ENCODE measurements at regions not wholly inside any gene's neighbourhood (a gene's known extent, or its start where the extent isn't known, plus 50 kb on each side); places are given as distances from the start of the nearest gene placed in this dataset.

DNA sequence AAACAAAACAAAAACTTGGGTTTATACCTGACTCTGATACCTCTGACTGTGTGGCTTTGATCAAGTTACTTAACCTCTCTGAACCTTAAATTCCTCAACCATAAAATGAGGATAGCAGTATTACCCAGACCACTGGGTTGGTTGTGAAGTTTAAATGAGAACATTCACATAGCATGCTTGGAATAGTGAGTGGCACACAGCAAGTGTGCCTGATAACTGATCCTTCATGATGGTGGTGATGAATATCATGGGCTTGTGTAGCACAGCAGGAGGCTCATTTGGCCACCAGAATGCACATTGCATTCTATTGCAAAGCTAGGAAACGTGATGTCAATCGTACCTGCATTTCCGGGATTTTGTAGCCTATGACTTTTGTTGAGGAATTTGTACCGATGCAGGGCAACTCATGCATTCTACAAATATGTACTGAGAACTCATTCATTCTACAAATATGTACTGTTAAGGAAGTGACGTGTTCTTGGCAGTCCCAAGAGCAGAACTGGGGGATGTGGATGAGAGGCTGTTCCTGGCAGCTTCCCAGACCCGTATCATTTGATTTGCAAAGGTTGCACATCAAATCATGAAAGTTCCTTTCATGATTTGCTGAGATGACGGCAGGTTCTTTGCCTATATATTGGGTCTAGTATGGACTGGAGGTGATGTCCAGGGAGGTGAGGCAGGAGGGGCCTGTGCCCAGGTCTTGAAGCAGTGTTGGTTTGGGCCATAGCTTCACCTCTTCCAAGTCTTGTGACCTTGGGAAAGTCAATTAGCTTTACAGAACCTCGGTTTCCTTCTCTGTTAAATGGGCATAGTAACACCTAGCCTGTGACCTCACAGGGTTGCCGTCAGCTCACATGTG is 94.6 kb upstream of the SMNDC1 start:
- peak in 1 of 2 experiments; percentile 57 for DNase-seq (ENCODE audit: low spot score in 2 of 2, unreplicated experiment in 2 of 2)
- H3K4me3 Mint-ChIP-seq = no peak overlapping the region
- H3K9me3 Mint-ChIP-seq = no peaks in the 10 kb centered on the region
- H3K4me1 Mint-ChIP-seq = peaks cover 33% of the 10 kb centered on the region
- peak overlapping the region; percentile 88 for H3K27ac Mint-ChIP-seq
- no peaks in the 10 kb centered on the region for H3K27me3 Mint-ChIP-seq (ENCODE audit: low read depth)
- TF ChIP-seq, protein P1, sequence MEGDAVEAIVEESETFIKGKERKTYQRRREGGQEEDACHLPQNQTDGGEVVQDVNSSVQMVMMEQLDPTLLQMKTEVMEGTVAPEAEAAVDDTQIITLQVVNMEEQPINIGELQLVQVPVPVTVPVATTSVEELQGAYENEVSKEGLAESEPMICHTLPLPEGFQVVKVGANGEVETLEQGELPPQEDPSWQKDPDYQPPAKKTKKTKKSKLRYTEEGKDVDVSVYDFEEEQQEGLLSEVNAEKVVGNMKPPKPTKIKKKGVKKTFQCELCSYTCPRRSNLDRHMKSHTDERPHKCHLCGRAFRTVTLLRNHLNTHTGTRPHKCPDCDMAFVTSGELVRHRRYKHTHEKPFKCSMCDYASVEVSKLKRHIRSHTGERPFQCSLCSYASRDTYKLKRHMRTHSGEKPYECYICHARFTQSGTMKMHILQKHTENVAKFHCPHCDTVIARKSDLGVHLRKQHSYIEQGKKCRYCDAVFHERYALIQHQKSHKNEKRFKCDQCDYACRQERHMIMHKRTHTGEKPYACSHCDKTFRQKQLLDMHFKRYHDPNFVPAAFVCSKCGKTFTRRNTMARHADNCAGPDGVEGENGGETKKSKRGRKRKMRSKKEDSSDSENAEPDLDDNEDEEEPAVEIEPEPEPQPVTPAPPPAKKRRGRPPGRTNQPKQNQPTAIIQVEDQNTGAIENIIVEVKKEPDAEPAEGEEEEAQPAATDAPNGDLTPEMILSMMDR (IDR thresholded peaks at IDR 0.05; ENCODE audit: unreplicated experiment) = no peak
- H3K36me3 Mint-ChIP-seq = no peaks in the 10 kb centered on the region

DNA sequence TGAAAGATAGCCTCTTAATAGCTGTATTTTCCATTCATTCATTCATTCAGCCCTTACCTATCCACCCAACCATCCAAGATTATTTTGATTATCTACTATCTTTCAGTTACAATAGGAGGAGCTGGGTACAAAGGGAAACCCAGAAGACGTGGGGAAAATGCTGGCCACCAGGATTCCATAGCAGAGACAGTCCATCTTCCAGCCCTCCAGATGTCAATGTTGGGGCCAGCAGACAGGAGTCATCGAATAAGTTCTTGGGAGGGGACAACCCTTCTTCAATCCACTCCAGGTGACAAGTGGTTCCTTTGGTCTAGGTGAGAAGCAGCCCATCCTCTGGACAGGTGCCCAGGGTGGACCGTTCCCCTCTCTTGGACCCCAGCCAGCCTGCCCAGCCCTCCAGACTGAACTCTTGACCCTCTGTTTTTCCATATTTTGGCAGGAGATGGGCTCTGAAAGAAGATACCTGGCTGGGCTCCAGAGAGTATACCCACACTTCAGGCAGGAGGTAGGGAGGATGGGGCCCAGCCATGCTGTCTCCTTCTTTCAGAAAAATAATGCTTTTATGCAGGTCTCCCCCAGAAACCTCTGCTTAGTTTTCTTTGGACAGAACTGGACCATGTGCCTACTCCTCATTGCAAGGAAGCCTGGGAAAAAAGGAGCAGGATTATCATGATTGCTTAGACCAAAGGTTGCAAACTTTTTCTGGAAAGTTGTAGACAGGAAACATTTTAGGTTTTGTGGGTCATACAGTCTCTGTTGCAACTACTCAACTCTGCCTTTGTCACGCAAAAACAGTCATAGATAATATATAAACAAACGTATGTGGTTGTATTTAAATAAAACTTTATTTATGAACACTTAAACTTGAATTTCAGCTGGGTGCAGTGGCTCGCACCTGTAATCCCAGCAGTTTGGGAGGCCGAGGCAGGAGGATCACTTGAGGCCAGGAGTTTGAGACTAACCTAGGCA is 95.5 kb upstream of the SMNDC1 start:
- no peaks in the 10 kb centered on the region for H3K36me3 Mint-ChIP-seq
- no peaks in the 10 kb centered on the region for H3K9me3 Mint-ChIP-seq
- no peak for DNase-seq (ENCODE audit: low spot score in 2 of 2, unreplicated experiment in 2 of 2)
- no peak overlapping the region for H3K4me3 Mint-ChIP-seq
- peak overlapping the region; percentile 88 for H3K27ac Mint-ChIP-seq
- H3K27me3 Mint-ChIP-seq (ENCODE audit: low read depth) = no peaks in the 10 kb centered on the region
- peaks cover 33% of the 10 kb centered on the region for H3K4me1 Mint-ChIP-seq
- TF ChIP-seq, protein P1 (IDR thresholded peaks at IDR 0.05; ENCODE audit: unreplicated experiment) = no peak

DNA sequence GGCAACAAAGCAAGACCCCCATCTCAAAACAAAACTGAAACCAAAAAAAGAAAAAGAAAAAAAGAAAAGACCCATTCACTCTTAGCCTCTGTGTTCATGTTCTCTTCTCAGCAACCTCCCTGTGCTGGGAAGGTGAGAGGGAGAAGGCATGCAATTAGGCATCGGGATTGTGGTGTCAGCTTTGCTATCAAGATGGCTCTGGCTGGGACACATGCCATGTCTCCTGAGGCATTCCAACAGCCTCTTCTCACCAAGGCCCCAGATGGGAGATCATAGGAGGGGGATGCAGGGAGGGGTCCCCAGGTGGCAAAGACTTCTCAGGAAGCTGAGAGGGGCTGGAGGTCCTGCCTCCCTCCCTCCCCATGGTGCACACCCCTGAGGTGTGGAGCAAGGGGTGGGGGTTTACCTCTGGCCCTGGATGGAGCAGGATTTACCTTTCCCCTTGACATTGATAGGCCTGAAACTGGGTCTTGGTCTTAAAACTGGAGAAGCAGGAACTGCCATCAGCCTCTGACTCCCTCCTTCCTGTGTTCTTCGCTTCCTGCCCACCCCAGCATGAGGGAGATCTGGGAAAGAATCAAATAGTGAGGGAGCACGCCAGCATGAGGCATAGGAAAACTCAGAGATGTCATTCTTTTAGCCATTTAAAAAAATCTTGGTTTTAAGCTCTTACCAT is 96.2 kb upstream of the DUSP5 start:
- H3K27ac Mint-ChIP-seq = no peak overlapping the region
- H3K4me1 Mint-ChIP-seq = peaks cover 35% of the 10 kb centered on the region

DNA sequence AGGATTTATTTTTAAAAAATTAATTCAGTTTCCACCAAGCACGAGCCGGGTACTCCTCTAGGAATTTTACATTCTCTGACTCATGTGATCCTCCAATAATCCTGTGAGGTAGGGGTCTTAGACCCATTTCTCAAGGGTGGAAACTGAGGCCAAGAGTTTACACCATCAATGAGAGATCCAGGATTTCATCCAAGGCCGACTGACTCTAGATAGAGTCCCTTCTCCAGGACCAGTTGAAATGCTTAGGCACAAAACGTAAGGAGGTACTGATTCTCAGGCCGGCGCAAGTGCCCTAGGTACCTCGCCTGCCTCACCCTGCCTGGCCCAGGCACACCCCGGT is 95.7 kb upstream of the DUSP5 start:
- TF ChIP-seq, protein P1 (IDR thresholded peaks at IDR 0.05; ENCODE audit: unreplicated experiment) = no peak
- H3K9me3 Mint-ChIP-seq = no peaks in the 10 kb centered on the region
- H3K27me3 Mint-ChIP-seq (ENCODE audit: low read depth) = no peaks in the 10 kb centered on the region
- H3K36me3 Mint-ChIP-seq = no peaks in the 10 kb centered on the region
- no peak for DNase-seq (ENCODE audit: low spot score in 2 of 2, unreplicated experiment in 2 of 2)
- peaks cover 37% of the 10 kb centered on the region for H3K4me1 Mint-ChIP-seq
- no peak overlapping the region for H3K27ac Mint-ChIP-seq
- H3K4me3 Mint-ChIP-seq = no peak overlapping the region

More for the DNA sequence above, 96.2 kb upstream of the DUSP5 start:
- Mint-ChIP-seq H3K27me3 (ENCODE audit: low read depth) (no peaks in the 10 kb centered on the region), H3K9me3 (no peaks in the 10 kb centered on the region), H3K4me3 (no peak overlapping the region), H3K36me3 (no peaks in the 10 kb centered on the region)
- no peak for DNase-seq (ENCODE audit: low spot score in 2 of 2, unreplicated experiment in 2 of 2)
- TF ChIP-seq, protein P1 (IDR thresholded peaks at IDR 0.05; ENCODE audit: unreplicated experiment) = no peak

DNA sequence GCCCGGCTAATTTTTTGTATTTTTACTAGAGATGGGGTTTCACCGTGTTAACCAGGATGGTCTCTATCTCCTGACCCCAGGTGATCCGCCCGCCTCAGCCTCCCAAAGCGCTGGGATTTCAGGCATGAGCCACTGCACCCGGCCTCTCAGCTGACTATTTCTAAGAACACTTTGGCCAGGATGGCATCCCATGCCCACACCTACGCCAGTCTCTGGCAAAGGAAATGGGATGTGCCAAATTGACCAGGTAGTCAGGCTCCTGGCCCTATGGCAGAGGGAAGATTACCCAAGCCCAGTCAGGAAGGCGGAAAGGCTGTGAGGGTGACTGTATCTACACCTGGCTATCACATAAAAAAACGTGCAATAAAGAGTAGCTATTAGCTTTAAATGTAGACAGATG is 94.1 kb upstream of the DUSP5 start:
- Mint-ChIP-seq H3K9me3 (no peaks in the 10 kb centered on the region), H3K27me3 (ENCODE audit: low read depth) (no peaks in the 10 kb centered on the region), H3K4me1 (peaks cover 42% of the 10 kb centered on the region), H3K4me3 (no peak overlapping the region), H3K27ac (no peak overlapping the region), H3K36me3 (no peaks in the 10 kb centered on the region)
- no peak for DNase-seq (ENCODE audit: low spot score in 2 of 2, unreplicated experiment in 2 of 2)
- TF ChIP-seq, protein P1 (IDR thresholded peaks at IDR 0.05; ENCODE audit: unreplicated experiment) = no peak

All from mesothelial cell of epicardium (in vitro differentiated cells).